A549 (cell line): ENCODE measurements at regions not wholly inside any gene's neighbourhood (a gene's known extent, or its start where the extent isn't known, plus 50 kb on each side); places are given as distances from the start of the nearest gene placed in this dataset.

Experiments
- ATAC-seq, 2 experiments: fragments of 200-7000 bp in 1 of 2; fragments of >200 bp in 1 of 2; cut with Nextera tagmentation in 1 of 2; cut with Tn5 transposase in 1 of 2; 3 replicates each; pipeline versions ENCODE4 v1.8.0 to v1.9.1; 2018 to 2020; ENCODE audit warnings: mild to moderate bottlenecking in 1 of 2, moderate library complexity in 1 of 2
- CTCF ChIA-PET: fragments of 300-600 bp; sonication (Branson Sonifier 250); formaldehyde crosslinking; extraction: SDS; loops from one replicate; lab custom pipeline; 2021; ENCODE audit warnings: antibody characterized with exemption, inconsistent platforms; lab: Yijun Ruan, JAX
- POLR2A ChIA-PET: fragments of 350-600 bp; formaldehyde crosslinking; extraction: SDS; loops from one replicate; lab custom pipeline; 2021; ENCODE audit warnings: antibody characterized with exemption, inconsistent platforms; lab: Yijun Ruan, JAX
- DNase-seq, 2 experiments: peaks; one replicate each; pipeline versions ENCODE4 v3.0.0 to v3.0.0-alpha.2; 2011 to 2016; ENCODE audit warnings: low read depth in 1 of 2, low spot score in 1 of 2
- FAIRE-seq: peaks from 2 replicates; lab custom pipeline; 2011; peaks lifted over from hg19 to GRCh38; lab: Jason Lieb, UNC
- H3K27ac ChIP-seq, 2 experiments: fragments of >200 bp; sonication (Bioruptor Twin); formaldehyde crosslinking; 3 replicates each; pipeline ENCODE4 v1.5.1; 2016 to 2017
- H3K4me1 ChIP-seq: fragments of >200 bp; sonication (Bioruptor Twin); formaldehyde crosslinking; 3 replicates; pipeline ENCODE4 v1.6.1; 2016
- H3K4me2 ChIP-seq: fragments of >200 bp; sonication (Bioruptor Twin); formaldehyde crosslinking; 3 replicates; pipeline ENCODE4 v1.6.1; 2016
- H3K4me3 ChIP-seq: fragments of >200 bp; sonication (Bioruptor Twin); formaldehyde crosslinking; 3 replicates; pipeline ENCODE4 v1.5.1; 2016
- H3K9me3 ChIP-seq: fragments of >200 bp; sonication (Bioruptor Twin); formaldehyde crosslinking; 3 replicates; pipeline ENCODE4 v1.6.1; 2016
- BCL3 ChIP-seq: fragments of >200 bp; sonication (Bioruptor Twin); formaldehyde crosslinking; IDR thresholded peaks from 3 replicates; pipeline ENCODE4 v1.6.1; 2016
- CBX2 ChIP-seq: fragments of 200-600 bp; sonication (generic); IDR thresholded peaks from 2 replicates; pipeline ENCODE4 v1.6.1; 2016; ENCODE audit warnings: low read depth, mild to moderate bottlenecking, borderline replicate concordance
- CEBPB ChIP-seq, 2 experiments: fragments of >200 bp in 1 of 2; sonication (Bioruptor Twin) in 1 of 2; formaldehyde crosslinking in 1 of 2; IDR thresholded peaks; 2 replicates each; pipeline ENCODE4 v1.6.1; 2012 to 2016
- CHD4 ChIP-seq: fragments of 200-600 bp; sonication (generic); IDR thresholded peaks from 2 replicates; pipeline ENCODE4 v1.6.1; 2016; ENCODE audit warnings: antibody characterized with exemption, mild to moderate bottlenecking, borderline replicate concordance
- EHF ChIP-seq: fragments of 250-450 bp; sonication (Bioruptor Pico); IDR thresholded peaks from 2 replicates; pipeline ENCODE4 v1.5.0; 2020; ENCODE audit warnings: mild to moderate bottlenecking
- FOSL2 ChIP-seq, 2 experiments: fragments of 450-650 bp in 1 of 2; fragments of >200 bp in 1 of 2; sonication (Bioruptor Twin) in 1 of 2; formaldehyde crosslinking; IDR thresholded peaks; 2 replicates each; pipeline versions ENCODE4 v1.5.0 to v1.6.1; 2016 to 2020; ENCODE audit warnings: mild to moderate bottlenecking in 1 of 2, moderate library complexity in 1 of 2
- GATA3 ChIP-seq: IDR thresholded peaks from 2 replicates; pipeline ENCODE4 v1.6.1; 2012; ENCODE audit warnings: borderline replicate concordance
- HDAC2 ChIP-seq: fragments of 200-600 bp; sonication (generic); IDR thresholded peaks from 2 replicates; pipeline ENCODE4 v1.6.1; 2016
- HEYL ChIP-seq: fragments of 250-450 bp; sonication (Bioruptor Pico); IDR thresholded peaks from 2 replicates; pipeline ENCODE4 v1.8.0; 2021; ENCODE audit warnings: mild to moderate bottlenecking, moderate library complexity
- KDM1A ChIP-seq: fragments of 200-600 bp; sonication (generic); IDR thresholded peaks from 2 replicates; pipeline ENCODE4 v1.6.1; 2016; ENCODE audit warnings: low read depth, mild to moderate bottlenecking
- KDM5A ChIP-seq: fragments of 200-600 bp; sonication (generic); IDR thresholded peaks from 2 replicates; pipeline ENCODE4 v1.6.1; 2016; ENCODE audit warnings: antibody characterized with exemption, mild to moderate bottlenecking
- MAZ ChIP-seq: fragments of 150-350 bp; IDR thresholded peaks from 2 replicates; pipeline ENCODE4 v1.6.1; 2014; ENCODE audit warnings: antibody characterized with exemption, low read depth, low read length, borderline replicate concordance
- NPAS2 ChIP-seq: fragments of 250-450 bp; sonication (Bioruptor Pico); IDR thresholded peaks from 2 replicates; pipeline ENCODE4 v1.8.0; 2022; ENCODE audit warnings: mild to moderate bottlenecking, moderate library complexity, borderline replicate concordance
- PHF8 ChIP-seq: fragments of 200-600 bp; sonication (generic); IDR thresholded peaks from 2 replicates; pipeline ENCODE4 v1.6.1; 2016; ENCODE audit warnings: low read depth, mild to moderate bottlenecking, antibody characterized with exemption, moderate library complexity, borderline replicate concordance
- POLR2AphosphoS2 ChIP-seq: conservative IDR thresholded peaks from 2 replicates; pipeline ENCODE4 v1.6.1; 2012; ENCODE audit warnings: low read length, improper control_type of control experiment, inconsistent platforms
- RAD21 ChIP-seq, 2 experiments: fragments of >200 bp in 1 of 2; sonication (Bioruptor Twin) in 1 of 2; formaldehyde crosslinking in 1 of 2; IDR thresholded peaks in 1 of 2; conservative IDR thresholded peaks in 1 of 2; 2 replicates in 1 of 2; 3 replicates in 1 of 2; pipeline ENCODE4 v1.6.1; 2012 to 2018; ENCODE audit warnings: inconsistent platforms in 1 of 2
- RFX5 ChIP-seq: fragments of 450-650 bp; IDR thresholded peaks from 2 replicates; pipeline ENCODE4 v1.7.1; 2014; ENCODE audit warnings: antibody characterized with exemption, mild to moderate bottlenecking, moderate library complexity
- SMC3 ChIP-seq: fragments of >200 bp; sonication (Bioruptor Twin); formaldehyde crosslinking; IDR thresholded peaks from 3 replicates; pipeline ENCODE4 v1.6.1; 2018; ENCODE audit warnings: inconsistent platforms
- USF2 ChIP-seq: fragments of 450-650 bp; IDR thresholded peaks from 2 replicates; pipeline ENCODE4 v1.6.1; 2014; ENCODE audit warnings: antibody characterized with exemption
- ZC3H11A ChIP-seq: fragments of 450-650 bp; IDR thresholded peaks from 2 replicates; pipeline ENCODE4 v1.6.1; 2014; ENCODE audit warnings: antibody characterized with exemption, mild to moderate bottlenecking
- ZFP36 ChIP-seq: fragments of 450-650 bp; IDR thresholded peaks from 2 replicates; pipeline ENCODE4 v1.6.1; 2014; ENCODE audit warnings: borderline replicate concordance; ENCODE audit not compliant: partially characterized antibody
- ZNF302 ChIP-seq: fragments of 250-450 bp; sonication (Bioruptor Pico); IDR thresholded peaks from 2 replicates; pipeline ENCODE4 v1.9.0; 2021; ENCODE audit warnings: inconsistent platforms, mild to moderate bottlenecking, moderate library complexity
- WGBS: methylation state at CpG from one replicate; pipeline ENCODE4 v1.1.6; 2017; ENCODE audit errors: missing lambda C conversion rate; 5-methylcytosine and 5-hydroxymethylcytosine counted together
- TF ChIP-seq, protein P1 (sequence below): IDR thresholded peaks from 2 replicates; pipeline ENCODE4 v1.6.1; 2012
- TF ChIP-seq, protein P2 (sequence below): fragments of 250-450 bp; sonication (Bioruptor Pico); IDR thresholded peaks from 2 replicates; pipeline ENCODE4 v1.5.0; 2020; ENCODE audit warnings: low read depth, mild to moderate bottlenecking, moderate library complexity
- TF ChIP-seq, protein P3 (sequence below): fragments of >200 bp; sonication (Bioruptor Twin); formaldehyde crosslinking; IDR thresholded peaks from 3 replicates; pipeline ENCODE4 v1.5.1; 2016

GRCh38 chr13:73465617-73465971 lies 406.8 kb downstream of the KLF5 start (continued):
- TF ChIP-seq PHF8 = no peak

DNA sequence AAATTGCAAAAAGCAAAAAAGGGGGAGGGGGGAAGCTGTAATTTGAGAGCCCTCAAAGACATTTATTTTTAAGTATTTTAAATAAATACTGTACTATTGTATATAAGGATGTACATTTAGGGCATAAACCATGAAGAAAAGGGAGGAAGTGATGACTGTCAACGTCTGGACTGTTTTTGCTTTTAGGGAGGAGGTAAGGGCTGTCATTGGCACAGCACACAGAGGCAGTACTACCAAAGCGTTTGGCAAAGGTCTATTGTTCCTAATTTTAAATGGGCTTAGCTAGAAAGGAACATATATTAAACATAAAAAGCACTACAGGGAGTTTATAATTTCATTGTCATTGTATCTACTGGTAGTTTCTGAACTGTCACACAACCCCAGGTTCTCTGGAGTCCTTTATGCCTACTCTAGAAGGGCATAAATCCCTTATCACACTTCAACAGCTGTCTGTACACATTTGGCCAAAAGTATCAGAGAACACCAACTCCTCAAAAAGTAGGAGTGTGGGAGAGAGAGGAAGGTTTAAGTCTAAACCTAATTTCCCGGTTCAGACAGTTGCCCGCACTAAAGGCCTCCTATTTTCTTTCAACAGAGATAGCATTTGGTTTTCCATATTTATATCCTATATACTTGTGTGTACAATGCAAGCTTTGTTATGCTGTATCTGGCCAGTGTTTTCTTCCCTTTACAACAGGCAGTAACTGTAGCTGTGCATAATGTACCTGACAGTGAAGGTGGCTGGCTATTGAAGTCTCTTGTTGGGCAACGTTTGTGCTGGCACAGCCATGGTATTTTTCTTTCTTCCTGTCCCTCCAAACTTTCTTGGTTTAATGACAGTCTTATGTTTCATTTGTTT lies 406.2 kb downstream of the KLF5 start:
- CTCF ChIA-PET = no interaction called here
- Histone ChIP-seq H3K27ac (peak overlapping the region; percentile 72 to 74), H3K4me2 (peak overlapping the region; percentile 49), H3K9me3 (no peaks in the 10 kb centered on the region), H3K4me1 (peaks cover 26% of the 10 kb centered on the region), H3K4me3 (no peak overlapping the region)
- POLR2A ChIA-PET = no interaction called here
- FAIRE-seq (no peak), DNase-seq (no peak), ATAC-seq (peak; percentile 19 to 31; a peak in 3 of 6 replicates)
- TF ChIP-seq CEBPB (IDR thresholded peaks at IDR 0.05) (no peak), ZNF302 (CRISPR knock-in tag) (no peak), CBX2 (no peak), SMC3 (no peak), USF2 (no peak), MAZ (no peak), HDAC2 (no peak), GATA3 (no peak), HEYL (CRISPR knock-in tag) (no peak), KDM1A (no peak), RFX5 (no peak)
- TF ChIP-seq, protein P1, sequence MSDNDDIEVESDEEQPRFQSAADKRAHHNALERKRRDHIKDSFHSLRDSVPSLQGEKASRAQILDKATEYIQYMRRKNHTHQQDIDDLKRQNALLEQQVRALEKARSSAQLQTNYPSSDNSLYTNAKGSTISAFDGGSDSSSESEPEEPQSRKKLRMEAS = no peak
- WGBS = 66% methylated on average over 5 of the region's 5 CpGs

GRCh38 chr13:73462241-73462640 lies 403.4 kb downstream of the KLF5 start:
- WGBS = 53% methylated on average over 4 of the region's 4 CpGs
- no peak overlapping the region for H3K4me3 ChIP-seq
- POLR2A ChIA-PET = no interaction called here
- H3K4me2 ChIP-seq = no peak overlapping the region
- H3K4me1 ChIP-seq = peaks cover 26% of the 10 kb centered on the region
- CTCF ChIA-PET = no interaction called here
- H3K27ac ChIP-seq = no peak overlapping the region
- no peaks in the 10 kb centered on the region for H3K9me3 ChIP-seq
- DNase-seq (no peak), FAIRE-seq (no peak), ATAC-seq (no peak)
- TF ChIP-seq ZC3H11A = no peak

DNA sequence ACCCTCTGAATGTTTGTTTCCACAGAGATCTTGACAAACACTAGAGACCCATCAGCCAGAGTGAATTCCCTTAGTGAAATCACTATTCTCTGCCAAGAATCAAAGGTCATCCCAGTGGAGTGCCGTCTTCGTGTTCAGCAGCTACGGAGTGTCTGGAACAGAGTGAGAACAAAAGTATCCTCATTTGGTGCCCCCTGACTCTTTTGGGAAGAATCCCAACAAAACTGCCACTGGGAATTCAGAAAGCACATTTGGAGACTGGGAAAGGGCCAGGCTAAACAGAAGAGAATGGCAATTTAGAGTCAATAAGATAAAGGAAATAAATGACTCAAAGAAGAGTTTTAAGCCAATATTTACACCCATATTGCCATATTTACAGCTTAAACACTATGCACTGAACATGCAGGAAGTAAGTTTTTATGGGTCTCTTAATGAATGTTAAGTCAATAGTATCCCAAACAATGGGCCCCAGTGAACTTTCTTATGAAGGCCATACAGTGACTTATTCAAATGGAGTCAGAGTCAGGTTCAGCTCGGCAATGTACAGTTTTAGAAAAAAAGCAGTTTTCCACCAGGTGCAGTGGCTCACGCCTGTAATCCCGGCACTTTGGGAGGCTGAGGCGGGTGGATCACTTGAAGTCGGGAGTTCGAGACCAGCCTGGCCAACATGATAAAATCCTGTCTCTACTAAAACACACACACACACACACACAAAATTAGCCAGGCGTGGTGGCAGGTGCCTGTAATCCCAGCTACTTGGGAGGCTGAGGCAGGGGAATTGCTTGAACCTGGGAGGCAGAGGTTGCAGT lies 392.6 kb downstream of the KLF5 start:
- POLR2A ChIA-PET = interaction anchor here (0.7 kb wide), 1 partner anchor 187 kb away, joined by 4 read pairs; no protein-coding TSS in a partner anchor
- TF ChIP-seq RAD21 (conservative IDR thresholded peaks at IDR 0.05 in 1 of 2, IDR thresholded peaks at IDR 0.05 in 1 of 2) (no peak), KDM5A (no peak), SMC3 (peak; percentile 10; the same call in 1 of the 3 replicates), HDAC2 (no peak), ZFP36 (peak; percentile 45), NPAS2 (CRISPR knock-in tag) (no peak), CHD4 (no peak; the same call in 1 of the 2 replicates), FOSL2 (IDR thresholded peaks at IDR 0.05) (no peak), FOSL2 (CRISPR knock-in tag; IDR thresholded peaks at IDR 0.05) (peak; percentile 68), BCL3 (0 out of 3 replicates have a peak, but pooled peaks have one; percentile 32), EHF (CRISPR knock-in tag) (peak; percentile 49; the same call in 1 of the 2 replicates), POLR2AphosphoS2 (no peak)
- TF ChIP-seq, protein P2, sequence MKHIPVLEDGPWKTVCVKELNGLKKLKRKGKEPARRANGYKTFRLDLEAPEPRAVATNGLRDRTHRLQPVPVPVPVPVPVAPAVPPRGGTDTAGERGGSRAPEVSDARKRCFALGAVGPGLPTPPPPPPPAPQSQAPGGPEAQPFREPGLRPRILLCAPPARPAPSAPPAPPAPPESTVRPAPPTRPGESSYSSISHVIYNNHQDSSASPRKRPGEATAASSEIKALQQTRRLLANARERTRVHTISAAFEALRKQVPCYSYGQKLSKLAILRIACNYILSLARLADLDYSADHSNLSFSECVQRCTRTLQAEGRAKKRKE (CRISPR knock-in tag) = no peak
- TF ChIP-seq, protein P3, sequence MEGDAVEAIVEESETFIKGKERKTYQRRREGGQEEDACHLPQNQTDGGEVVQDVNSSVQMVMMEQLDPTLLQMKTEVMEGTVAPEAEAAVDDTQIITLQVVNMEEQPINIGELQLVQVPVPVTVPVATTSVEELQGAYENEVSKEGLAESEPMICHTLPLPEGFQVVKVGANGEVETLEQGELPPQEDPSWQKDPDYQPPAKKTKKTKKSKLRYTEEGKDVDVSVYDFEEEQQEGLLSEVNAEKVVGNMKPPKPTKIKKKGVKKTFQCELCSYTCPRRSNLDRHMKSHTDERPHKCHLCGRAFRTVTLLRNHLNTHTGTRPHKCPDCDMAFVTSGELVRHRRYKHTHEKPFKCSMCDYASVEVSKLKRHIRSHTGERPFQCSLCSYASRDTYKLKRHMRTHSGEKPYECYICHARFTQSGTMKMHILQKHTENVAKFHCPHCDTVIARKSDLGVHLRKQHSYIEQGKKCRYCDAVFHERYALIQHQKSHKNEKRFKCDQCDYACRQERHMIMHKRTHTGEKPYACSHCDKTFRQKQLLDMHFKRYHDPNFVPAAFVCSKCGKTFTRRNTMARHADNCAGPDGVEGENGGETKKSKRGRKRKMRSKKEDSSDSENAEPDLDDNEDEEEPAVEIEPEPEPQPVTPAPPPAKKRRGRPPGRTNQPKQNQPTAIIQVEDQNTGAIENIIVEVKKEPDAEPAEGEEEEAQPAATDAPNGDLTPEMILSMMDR = no peak

More for the DNA sequence above, 392.6 kb downstream of the KLF5 start:
- peaks cover 25% of the 10 kb centered on the region; the same call in 2 of the 3 replicates for H3K4me1 ChIP-seq
- peak overlapping the region; percentile 55 for H3K4me2 ChIP-seq
- CTCF ChIA-PET = no interaction called here
- no peak overlapping the region for H3K4me3 ChIP-seq
- 19% methylated on average over 9 of the region's 10 CpGs for WGBS
- DNase-seq = peak in 1 of 2 experiments; percentile 80
- FAIRE-seq = no peak
- peak overlapping the region; percentile 52 to 64 for H3K27ac ChIP-seq
- ATAC-seq = peak; percentile 34 to 92; a peak in 3 of 6 replicates
- H3K9me3 ChIP-seq = no peaks in the 10 kb centered on the region
